Mesendoderm (in vitro differentiated cells): ENCODE measurements at regions not wholly inside any gene's neighbourhood (a gene's known extent, or its start where the extent isn't known, plus 50 kb on each side); places are given as distances from the start of the nearest gene placed in this dataset.

Experiments used
- DNase-seq: peaks from one replicate; pipeline ENCODE4 v3.0.0; 2013
- H2AK5ac ChIP-seq: 2 replicates; pipeline ENCODE4 v1.6.1; 2013; ENCODE audit warnings: low read length, inconsistent platforms
- H2BK120ac ChIP-seq: 2 replicates; pipeline ENCODE4 v1.6.1; 2013; ENCODE audit warnings: low read depth, mild to moderate bottlenecking, low read length, moderate library complexity, mixed read lengths
- H2BK15ac ChIP-seq: replicated peaks from 2 replicates; pipeline ENCODE4 v1.6.1; 2013; ENCODE audit warnings: low read depth, mild to moderate bottlenecking, moderate library complexity
- H2BK5ac ChIP-seq: 2 replicates; pipeline ENCODE4 v1.6.1; 2013; ENCODE audit warnings: low read length, inconsistent platforms
- H3K18ac ChIP-seq: 2 replicates; pipeline ENCODE4 v1.6.1; 2013; ENCODE audit warnings: mild to moderate bottlenecking, low read length, mixed read lengths
- H3K23ac ChIP-seq: one replicate; pipeline ENCODE4 v1.6.1; 2013; ENCODE audit warnings: low read length
- H3K27ac ChIP-seq: 2 replicates; pipeline ENCODE4 v1.5.1; 2013; ENCODE audit warnings: low read depth, mild to moderate bottlenecking, inconsistent platforms, low read length, moderate library complexity
- H3K27me3 ChIP-seq: 2 replicates; pipeline ENCODE4 v1.6.1; 2013; ENCODE audit warnings: low read length, control low read depth, mild to moderate bottlenecking, inconsistent platforms; ENCODE audit not compliant: insufficient read depth, poor library complexity
- H3K36me3 ChIP-seq: 2 replicates; pipeline ENCODE4 v1.6.1; 2013; ENCODE audit warnings: low read length, inconsistent platforms; ENCODE audit not compliant: control insufficient read depth, insufficient read depth
- H3K4ac ChIP-seq: one replicate; pipeline ENCODE4 v1.6.1; 2013; ENCODE audit warnings: low read depth, mild to moderate bottlenecking, low read length, moderate library complexity
- H3K4me1 ChIP-seq: 2 replicates; pipeline ENCODE4 v1.6.1; 2013; ENCODE audit warnings: low read depth, low read length, inconsistent platforms; ENCODE audit not compliant: control insufficient read depth
- H3K4me2 ChIP-seq: 2 replicates; pipeline ENCODE4 v1.6.1; 2013; ENCODE audit warnings: low read length
- H3K4me3 ChIP-seq: 2 replicates; pipeline ENCODE4 v1.5.1; 2013; ENCODE audit warnings: mild to moderate bottlenecking, low read length
- H3K56ac ChIP-seq: one replicate; pipeline ENCODE4 v1.6.1; 2013; ENCODE audit warnings: low read length
- H3K79me1 ChIP-seq: 2 replicates; pipeline ENCODE4 v1.6.1; 2013; ENCODE audit warnings: low read length, inconsistent platforms
- H3K79me2 ChIP-seq: 2 replicates; pipeline ENCODE4 v1.6.1; 2013; ENCODE audit warnings: mild to moderate bottlenecking, low read length; ENCODE audit not compliant: control insufficient read depth, insufficient read depth
- H3K9ac ChIP-seq: 2 replicates; pipeline ENCODE4 v1.6.1; 2013; ENCODE audit warnings: low read length, inconsistent platforms
- H4K5ac ChIP-seq: one replicate; pipeline ENCODE4 v1.6.1; 2013; ENCODE audit warnings: low read length
- H4K8ac ChIP-seq: one replicate; pipeline ENCODE4 v1.6.1; 2013; ENCODE audit warnings: low read depth, mild to moderate bottlenecking, control low read depth, low read length, moderate library complexity
- WGBS: extraction: QIAGEN DNeasy Blood & Tissue Kit; methylation state at CpG from one replicate; pipeline ENCODE4 v1.1.7; 2013; ENCODE audit warnings: low lambda C conversion rate, missing lambda C conversion rate; ENCODE audit not compliant: insufficient coverage; ENCODE audit errors: extremely low coverage; 5-methylcytosine and 5-hydroxymethylcytosine counted together

- Histone ChIP-seq H3K27me3 (no peaks in the 10 kb centered on the region), H3K4me1 (peaks cover 5% of the 10 kb centered on the region), H3K23ac (no peak overlapping the region), H3K18ac (peak overlapping the region; percentile 1), H3K79me1 (no peaks in the 10 kb centered on the region), H3K27ac (no peak overlapping the region), H4K8ac (no peak overlapping the region), H3K9ac (no peak overlapping the region), H2AK5ac (no peak overlapping the region), H2BK5ac (no peak overlapping the region), H3K4me3 (no peak overlapping the region), H3K4ac (no peak overlapping the region), H2BK120ac (no peak overlapping the region), H3K36me3 (no peaks in the 10 kb centered on the region), H2BK15ac (no peak overlapping the region), H3K56ac (peak overlapping the region; percentile 22), H3K79me2 (no peaks in the 10 kb centered on the region), H3K4me2 (no peak overlapping the region), H4K5ac (no peak overlapping the region)
- no peak for DNase-seq
- no CpG with 5 or more reads among the region's 25 CpGs for WGBS
These were observed 160.2 kb upstream of the IRF2BP2 start for GRCh38 chr1:234769986-234770795.

DNA sequence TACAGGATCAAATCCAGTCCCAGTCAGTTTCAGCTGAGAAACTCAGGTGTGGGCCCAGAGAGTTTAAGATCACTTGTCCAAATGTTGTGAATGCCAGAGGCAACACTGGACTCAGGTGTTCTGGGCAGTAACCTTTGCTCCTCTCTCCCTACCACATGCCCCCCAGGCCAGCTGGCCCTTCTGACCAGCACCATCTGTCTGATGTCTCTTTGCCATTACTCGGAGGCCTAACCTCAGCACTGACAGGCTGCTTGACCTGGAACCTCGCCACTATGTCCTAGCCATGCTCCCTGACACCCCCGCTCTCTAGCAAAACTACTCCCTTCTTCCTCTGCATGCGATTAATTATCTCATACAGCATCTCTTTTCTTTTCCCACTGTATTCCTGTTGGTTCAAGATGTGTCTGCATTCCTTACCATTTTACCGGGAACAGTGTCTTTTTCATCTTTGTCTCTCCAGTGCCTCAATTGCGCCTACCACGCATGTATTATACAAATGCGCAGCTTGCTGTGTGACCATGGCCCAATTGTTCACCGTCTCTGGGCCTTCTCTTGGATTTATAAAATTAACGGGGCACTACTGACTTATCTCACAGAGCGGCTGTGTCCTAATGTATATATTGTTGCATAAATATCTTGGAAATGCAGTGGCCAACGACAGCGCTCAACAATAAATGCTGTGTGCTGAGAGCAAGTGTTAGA, 159.5 kb upstream of the IRF2BP2 start:
- Histone ChIP-seq H3K4me1 (peaks cover 5% of the 10 kb centered on the region), H3K79me1 (no peaks in the 10 kb centered on the region), H3K23ac (no peak overlapping the region), H3K79me2 (no peaks in the 10 kb centered on the region), H3K56ac (no peak overlapping the region), H2BK5ac (no peak overlapping the region), H2AK5ac (no peak overlapping the region), H3K4me3 (no peak overlapping the region), H3K27me3 (no peaks in the 10 kb centered on the region), H3K4me2 (no peak overlapping the region), H4K8ac (no peak overlapping the region), H3K4ac (no peak overlapping the region), H3K36me3 (no peaks in the 10 kb centered on the region), H4K5ac (no peak overlapping the region), H3K18ac (no peak overlapping the region), H2BK120ac (no peak overlapping the region), H2BK15ac (no peak overlapping the region), H3K9ac (no peak overlapping the region), H3K27ac (no peak overlapping the region)
- DNase-seq = no peak
- no CpG with 5 or more reads among the region's 13 CpGs for WGBS

- no CpG with 5 or more reads among the region's 16 CpGs for WGBS
- Histone ChIP-seq H3K4me3 (no peak overlapping the region), H3K4me2 (no peak overlapping the region), H3K56ac (no peak overlapping the region), H4K5ac (no peak overlapping the region), H2BK120ac (no peak overlapping the region), H3K79me1 (no peaks in the 10 kb centered on the region), H3K4me1 (peaks cover 5% of the 10 kb centered on the region), H3K79me2 (no peaks in the 10 kb centered on the region), H3K23ac (no peak overlapping the region), H3K27me3 (no peaks in the 10 kb centered on the region), H3K27ac (no peak overlapping the region), H3K36me3 (no peaks in the 10 kb centered on the region), H4K8ac (no peak overlapping the region), H3K9ac (no peak overlapping the region), H2AK5ac (no peak overlapping the region), H3K4ac (no peak overlapping the region), H2BK15ac (no peak overlapping the region), H3K18ac (no peak overlapping the region), H2BK5ac (no peak overlapping the region)
- no peak for DNase-seq
These were observed 158.7 kb upstream of the IRF2BP2 start for GRCh38 chr1:234768569-234769283.

DNA sequence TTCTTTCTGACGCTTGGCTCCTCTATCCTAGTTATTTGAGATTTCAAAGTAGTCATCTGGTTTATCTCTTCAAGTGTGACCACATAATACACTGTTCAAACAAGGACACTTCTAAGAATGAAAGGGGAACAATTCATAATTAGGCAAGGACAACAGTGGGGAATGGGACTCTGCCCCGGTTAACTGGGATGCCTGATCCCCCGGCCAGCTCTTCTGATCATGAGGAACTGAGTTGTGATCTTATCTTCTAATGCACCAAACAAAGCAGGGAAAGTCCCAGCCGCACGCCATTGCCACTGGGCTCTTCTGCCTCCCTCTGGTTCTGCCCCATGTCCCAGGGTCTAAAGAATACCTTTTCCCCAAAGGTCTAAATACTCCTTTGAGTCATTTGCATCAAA, 158.2 kb upstream of the IRF2BP2 start:
- no peak overlapping the region for H3K4ac ChIP-seq

GRCh38 chr1:234765672-234766071, 155.7 kb upstream of the IRF2BP2 start:
- H3K27me3 ChIP-seq = no peaks in the 10 kb centered on the region
- H3K79me1 ChIP-seq = no peaks in the 10 kb centered on the region
- H2BK5ac ChIP-seq = no peak overlapping the region
- no peak overlapping the region for H3K56ac ChIP-seq
- no peaks in the 10 kb centered on the region for H3K36me3 ChIP-seq
- no peak overlapping the region for H3K27ac ChIP-seq
- H2BK120ac ChIP-seq = no peak overlapping the region
- H3K18ac ChIP-seq = no peak overlapping the region
- H3K79me2 ChIP-seq = no peaks in the 10 kb centered on the region
- no peak overlapping the region for H3K9ac ChIP-seq
- no peak overlapping the region for H2AK5ac ChIP-seq
- WGBS = no CpG with 5 or more reads among the region's 1 CpG
- DNase-seq = no peak
- H4K5ac ChIP-seq = no peak overlapping the region
- H3K4me3 ChIP-seq = no peak overlapping the region
- H3K23ac ChIP-seq = no peak overlapping the region
- H2BK15ac ChIP-seq = no peak overlapping the region
- H3K4me2 ChIP-seq = no peak overlapping the region
- H4K8ac ChIP-seq = no peak overlapping the region
- H3K4ac ChIP-seq = no peak overlapping the region
- H3K4me1 ChIP-seq = peaks cover 3% of the 10 kb centered on the region

More for the DNA sequence above, 158.2 kb upstream of the IRF2BP2 start:
- Histone ChIP-seq H4K5ac (no peak overlapping the region), H3K18ac (no peak overlapping the region), H2AK5ac (no peak overlapping the region), H2BK5ac (no peak overlapping the region), H3K79me2 (no peaks in the 10 kb centered on the region), H3K4me3 (no peak overlapping the region), H3K36me3 (no peaks in the 10 kb centered on the region), H3K23ac (no peak overlapping the region), H3K4me2 (no peak overlapping the region), H3K9ac (no peak overlapping the region), H3K27ac (no peak overlapping the region), H3K79me1 (no peaks in the 10 kb centered on the region), H2BK120ac (no peak overlapping the region), H3K56ac (no peak overlapping the region), H3K27me3 (no peaks in the 10 kb centered on the region), H3K4me1 (peaks cover 5% of the 10 kb centered on the region), H2BK15ac (no peak overlapping the region), H4K8ac (no peak overlapping the region)
- no peak for DNase-seq
- no CpG with 5 or more reads among the region's 5 CpGs for WGBS
